VCaP (cell line): ENCODE measurements at regions not wholly inside any gene's neighbourhood (a gene's known extent, or its start where the extent isn't known, plus 50 kb on each side); places are given as distances from the start of the nearest gene placed in this dataset.

Experiments used
- H3K27ac ChIP-seq: fragments of 450-650 bp; 2 replicates; pipeline ENCODE4 v1.5.1; 2017
- TF ChIP-seq, protein P1 (sequence below): fragments of 450-650 bp; conservative IDR thresholded peaks from 2 replicates; pipeline ENCODE4 v1.5.1; 2017; ENCODE audit warnings: mild to moderate bottlenecking, moderate library complexity

DNA sequence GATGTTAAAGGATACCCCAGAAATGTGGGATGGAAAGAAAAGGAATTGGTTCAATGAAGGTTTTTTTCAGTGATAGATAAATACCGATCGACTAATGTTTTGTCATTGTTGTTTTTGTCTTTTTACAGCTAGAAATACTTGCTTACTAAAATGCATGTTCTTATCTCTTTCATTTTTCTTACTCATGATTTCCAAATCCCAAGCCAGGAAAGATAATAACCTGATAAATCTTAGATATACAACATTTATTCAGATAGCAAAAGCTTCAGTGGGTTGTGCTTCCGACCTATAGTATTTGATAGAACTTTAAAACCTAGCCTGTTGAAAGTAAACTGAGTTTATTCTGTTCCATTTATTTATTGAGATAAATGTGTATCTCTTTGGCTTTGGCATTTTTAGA lies 187.5 kb downstream of the EDN1 start:
- no peak overlapping the region for H3K27ac ChIP-seq
- TF ChIP-seq, protein P1, sequence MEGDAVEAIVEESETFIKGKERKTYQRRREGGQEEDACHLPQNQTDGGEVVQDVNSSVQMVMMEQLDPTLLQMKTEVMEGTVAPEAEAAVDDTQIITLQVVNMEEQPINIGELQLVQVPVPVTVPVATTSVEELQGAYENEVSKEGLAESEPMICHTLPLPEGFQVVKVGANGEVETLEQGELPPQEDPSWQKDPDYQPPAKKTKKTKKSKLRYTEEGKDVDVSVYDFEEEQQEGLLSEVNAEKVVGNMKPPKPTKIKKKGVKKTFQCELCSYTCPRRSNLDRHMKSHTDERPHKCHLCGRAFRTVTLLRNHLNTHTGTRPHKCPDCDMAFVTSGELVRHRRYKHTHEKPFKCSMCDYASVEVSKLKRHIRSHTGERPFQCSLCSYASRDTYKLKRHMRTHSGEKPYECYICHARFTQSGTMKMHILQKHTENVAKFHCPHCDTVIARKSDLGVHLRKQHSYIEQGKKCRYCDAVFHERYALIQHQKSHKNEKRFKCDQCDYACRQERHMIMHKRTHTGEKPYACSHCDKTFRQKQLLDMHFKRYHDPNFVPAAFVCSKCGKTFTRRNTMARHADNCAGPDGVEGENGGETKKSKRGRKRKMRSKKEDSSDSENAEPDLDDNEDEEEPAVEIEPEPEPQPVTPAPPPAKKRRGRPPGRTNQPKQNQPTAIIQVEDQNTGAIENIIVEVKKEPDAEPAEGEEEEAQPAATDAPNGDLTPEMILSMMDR = no peak

DNA sequence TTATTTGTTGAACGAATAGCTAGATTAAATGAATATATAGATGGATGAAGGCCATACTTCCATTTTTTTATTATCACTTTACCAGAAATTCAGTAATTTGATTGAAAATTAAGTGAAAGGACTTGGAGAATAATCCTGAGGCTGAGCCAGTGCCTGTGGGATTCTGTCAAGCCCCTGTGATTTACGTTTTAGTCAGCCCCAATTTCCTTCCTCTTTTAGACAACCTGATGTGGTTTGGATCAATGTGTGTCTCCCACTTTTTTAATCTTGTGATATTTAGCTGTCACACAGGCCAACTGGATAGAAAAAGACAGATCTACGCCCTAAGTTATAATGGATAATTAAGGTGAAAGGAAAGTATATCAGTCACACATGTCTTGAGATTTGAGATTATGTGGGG lies 188.8 kb downstream of the EDN1 start:
- no peak overlapping the region for H3K27ac ChIP-seq
- TF ChIP-seq, protein P1 = no peak

DNA sequence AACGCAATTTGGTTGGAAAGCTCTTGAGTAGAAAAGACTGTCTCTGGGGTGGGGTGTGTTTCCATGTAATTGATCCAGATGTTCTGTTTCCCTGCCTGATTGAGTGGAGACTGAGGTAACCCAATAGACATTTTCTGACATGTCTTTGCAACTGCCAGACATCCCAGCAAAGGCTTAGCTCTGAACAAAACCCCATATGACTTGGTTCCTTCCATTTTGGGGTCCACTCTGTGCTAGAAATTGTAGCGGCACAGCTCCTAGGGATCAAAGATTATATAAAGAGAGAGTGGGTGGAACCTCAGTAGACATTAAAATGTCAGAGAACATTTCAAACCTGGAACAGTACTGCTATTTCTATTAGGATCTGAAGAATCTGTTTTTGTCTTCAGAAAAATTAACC lies 189.3 kb downstream of the EDN1 start:
- no peak overlapping the region for H3K27ac ChIP-seq
- TF ChIP-seq, protein P1 = no peak

DNA sequence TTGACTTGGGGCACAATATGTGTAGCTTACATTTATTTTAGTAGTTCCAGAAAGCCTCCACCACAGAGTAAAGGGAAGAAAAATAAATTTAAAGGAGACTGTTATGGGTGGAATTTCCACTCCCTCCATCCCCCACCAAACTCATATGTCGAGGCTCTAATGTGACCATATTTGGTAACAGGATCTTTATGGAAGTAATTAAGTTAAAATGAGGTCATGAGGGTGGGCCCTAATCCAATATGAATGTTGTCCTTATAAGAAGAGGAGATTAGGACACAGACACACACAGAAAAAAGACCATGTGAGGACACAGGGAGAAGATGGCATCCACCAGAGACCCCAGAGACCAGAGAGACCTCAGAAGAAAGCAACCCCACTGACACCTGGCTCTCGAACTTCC lies 189.7 kb downstream of the EDN1 start:
- no peak overlapping the region for H3K27ac ChIP-seq
- TF ChIP-seq, protein P1 = no peak

DNA sequence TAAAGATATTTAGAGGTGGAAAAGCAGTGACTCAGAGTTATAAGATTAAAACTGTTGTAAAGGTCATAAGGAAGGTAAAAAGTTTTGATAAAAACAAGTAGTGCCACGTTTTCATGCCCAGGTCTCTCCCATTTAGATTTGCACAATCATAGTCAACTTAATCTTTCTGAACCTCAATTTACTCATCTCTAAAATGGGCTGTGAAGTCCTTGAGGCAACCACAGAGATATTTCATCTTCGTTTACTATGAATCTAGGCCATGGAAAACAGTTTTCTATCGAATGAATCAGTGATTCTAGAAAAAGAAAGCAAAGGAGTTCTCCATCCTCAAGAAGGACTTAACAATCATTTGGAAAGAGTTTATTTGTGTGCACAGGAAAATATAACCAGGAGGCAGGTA lies 190.2 kb downstream of the EDN1 start:
- TF ChIP-seq, protein P1 = no peak
- no peak overlapping the region for H3K27ac ChIP-seq

DNA sequence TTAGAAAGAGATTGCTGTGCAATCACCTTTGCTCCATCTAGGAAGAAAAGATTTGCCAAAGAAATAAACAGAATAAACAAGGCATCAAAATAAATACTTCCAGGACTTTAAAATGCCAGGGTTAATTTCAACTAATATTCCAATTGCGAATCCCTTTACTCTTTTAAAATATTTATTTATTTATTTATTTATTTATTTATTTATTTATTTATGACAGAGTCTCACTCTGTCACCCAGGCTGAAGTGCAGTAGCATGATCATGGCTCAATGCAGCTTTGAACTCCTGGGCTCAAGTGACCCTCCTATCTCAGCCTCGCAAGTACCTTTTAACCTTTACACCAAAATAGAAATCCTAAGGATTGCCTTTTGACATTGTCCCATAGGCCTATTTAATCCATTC lies 191.1 kb downstream of the EDN1 start:
- no peak overlapping the region for H3K27ac ChIP-seq
- TF ChIP-seq, protein P1 = no peak

DNA sequence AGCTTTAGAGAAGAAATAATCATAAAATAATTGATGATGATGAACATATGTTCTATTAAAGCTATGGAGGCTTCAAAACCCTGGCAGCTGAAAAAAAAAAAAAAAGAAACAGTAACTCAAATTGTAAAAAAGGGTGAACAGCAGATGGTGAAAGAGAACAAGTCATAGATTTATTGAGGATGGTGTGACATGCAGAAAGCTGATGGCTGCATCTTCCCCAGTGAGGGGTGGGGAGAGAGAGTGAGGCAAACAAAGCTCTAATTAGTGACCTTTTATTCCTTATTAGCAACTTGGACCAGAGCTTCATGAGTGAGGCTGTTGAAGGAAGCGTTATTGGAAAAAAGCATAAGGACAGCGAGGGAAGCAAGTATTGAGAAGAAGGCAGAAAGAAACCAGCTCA lies 191.7 kb downstream of the EDN1 start:
- TF ChIP-seq, protein P1 = no peak
- H3K27ac ChIP-seq = no peak overlapping the region
